AG09319 (cell line): ENCODE measurements at regions not wholly inside any gene's neighbourhood (a gene's known extent, or its start where the extent isn't known, plus 50 kb on each side); places are given as distances from the start of the nearest gene placed in this dataset.

Experiments
- DNase-seq: peaks from one replicate; pipeline ENCODE4 v3.0.0-alpha.2; 2010; ENCODE audit warnings: low read depth; ENCODE audit errors: extremely low read depth
- CTCF ChIP-seq: IDR thresholded peaks from 2 replicates; pipeline ENCODE4 v1.5.1; 2011; ENCODE audit warnings: low read depth, mild to moderate bottlenecking, inconsistent platforms, low read length, moderate library complexity

- DNase-seq, result no peak
- TF ChIP-seq CTCF, result no peak
Measured at GRCh38 chr19:31121501-31121900, 227.7 kb downstream of the TSHZ3 start.

GRCh38 chr19:31120952-31121351 lies 228.3 kb downstream of the TSHZ3 start:
- no peak for DNase-seq
- no peak for TF ChIP-seq CTCF

- no peak for TF ChIP-seq CTCF
- DNase-seq, result no peak
Measured at GRCh38 chr19:31119951-31120690, 229.1 kb downstream of the TSHZ3 start.

- no peak for DNase-seq
- no peak for TF ChIP-seq CTCF
Measured at GRCh38 chr19:31118986-31119385, 230.2 kb downstream of the TSHZ3 start.

GRCh38 chr19:31118287-31118955 lies 230.8 kb downstream of the TSHZ3 start:
- no peak for TF ChIP-seq CTCF
- DNase-seq, result no peak

GRCh38 chr19:31114585-31114984 lies 234.7 kb downstream of the TSHZ3 start:
- TF ChIP-seq CTCF, result no peak
- DNase-seq, result no peak

- no peak for DNase-seq
- no peak for TF ChIP-seq CTCF
Measured at GRCh38 chr19:31113293-31113692, 235.9 kb downstream of the TSHZ3 start.
